Fibroblast of lung (primary cell): ENCODE measurements at regions not wholly inside any gene's neighbourhood (a gene's known extent, or its start where the extent isn't known, plus 50 kb on each side); places are given as distances from the start of the nearest gene placed in this dataset.

Source experiments
- EZH2 ChIP-seq: IDR thresholded peaks from 2 replicates; pipeline ENCODE4 v1.5.1; 2012; ENCODE audit warnings: low read length, control low read depth, mild to moderate bottlenecking; ENCODE audit errors: missing control alignments
- TF ChIP-seq, protein P1 (sequence below), 2 donors: IDR thresholded peaks in 1 of 2; conservative IDR thresholded peaks in 1 of 2; 1 replicate in 1 of 2; 2 replicates in 1 of 2; pipeline ENCODE4 v1.5.1; 2011 to 2012; ENCODE audit warnings: low read length in 2 of 2, control low read depth in 1 of 2, inconsistent platforms in 1 of 2, low read depth in 1 of 2, mild to moderate bottlenecking in 1 of 2

- no peak for TF ChIP-seq EZH2
- TF ChIP-seq, protein P1, sequence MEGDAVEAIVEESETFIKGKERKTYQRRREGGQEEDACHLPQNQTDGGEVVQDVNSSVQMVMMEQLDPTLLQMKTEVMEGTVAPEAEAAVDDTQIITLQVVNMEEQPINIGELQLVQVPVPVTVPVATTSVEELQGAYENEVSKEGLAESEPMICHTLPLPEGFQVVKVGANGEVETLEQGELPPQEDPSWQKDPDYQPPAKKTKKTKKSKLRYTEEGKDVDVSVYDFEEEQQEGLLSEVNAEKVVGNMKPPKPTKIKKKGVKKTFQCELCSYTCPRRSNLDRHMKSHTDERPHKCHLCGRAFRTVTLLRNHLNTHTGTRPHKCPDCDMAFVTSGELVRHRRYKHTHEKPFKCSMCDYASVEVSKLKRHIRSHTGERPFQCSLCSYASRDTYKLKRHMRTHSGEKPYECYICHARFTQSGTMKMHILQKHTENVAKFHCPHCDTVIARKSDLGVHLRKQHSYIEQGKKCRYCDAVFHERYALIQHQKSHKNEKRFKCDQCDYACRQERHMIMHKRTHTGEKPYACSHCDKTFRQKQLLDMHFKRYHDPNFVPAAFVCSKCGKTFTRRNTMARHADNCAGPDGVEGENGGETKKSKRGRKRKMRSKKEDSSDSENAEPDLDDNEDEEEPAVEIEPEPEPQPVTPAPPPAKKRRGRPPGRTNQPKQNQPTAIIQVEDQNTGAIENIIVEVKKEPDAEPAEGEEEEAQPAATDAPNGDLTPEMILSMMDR (conservative IDR thresholded peaks at IDR 0.05 in 1 of 2, IDR thresholded peaks at IDR 0.05 in 1 of 2; ENCODE audit: low read depth in 1 of 2, low read length in 2 of 2), result no peak
These were observed 148.1 kb downstream of the ADSS2 start for GRCh38 chr1:244303610-244303969.
